ENCODE measurements at regions not wholly inside any gene's neighbourhood (a gene's known extent, or its start where the extent isn't known, plus 50 kb on each side); places are given as distances from the start of the nearest gene placed in this dataset.

- no peak for DNase-seq (ENCODE audit: low spot score)
Measured at GRCh38 chr2:7882296-7882695, 799.6 kb upstream of the ID2 start.

DNA sequence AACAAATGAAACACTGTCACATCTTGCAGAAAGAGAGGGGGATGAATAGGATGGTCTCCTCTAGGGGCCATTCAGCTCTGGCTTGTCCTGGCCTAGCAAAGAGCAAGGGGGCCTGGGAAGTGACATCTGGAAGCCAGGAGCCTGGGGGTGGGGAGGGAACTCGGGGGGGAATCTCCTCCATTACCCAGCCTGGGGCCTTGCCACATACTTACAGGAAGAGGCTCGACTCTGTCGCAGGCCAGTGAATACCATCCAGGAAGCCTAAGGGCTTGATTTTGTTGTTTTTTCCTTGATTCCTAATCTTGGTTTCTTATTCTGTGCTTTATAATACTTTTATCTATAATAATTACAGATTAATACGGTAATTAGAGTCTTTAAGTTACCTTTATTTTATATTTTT lies 797.5 kb upstream of the ID2 start:
- DNase-seq (ENCODE audit: low spot score), result no peak

- no peak for DNase-seq (ENCODE audit: low spot score)
Measured at GRCh38 chr2:7886666-7887065, 795.2 kb upstream of the ID2 start.

- no peak for DNase-seq (ENCODE audit: low spot score)
Measured at GRCh38 chr2:7887441-7887840, 794.4 kb upstream of the ID2 start.

- no peak for DNase-seq (ENCODE audit: low spot score)
Measured at GRCh38 chr2:7888876-7889275, 793.0 kb upstream of the ID2 start.

GRCh38 chr2:7891312-7891711 lies 790.5 kb upstream of the ID2 start:
- DNase-seq (ENCODE audit: low spot score), result no peak

DNA sequence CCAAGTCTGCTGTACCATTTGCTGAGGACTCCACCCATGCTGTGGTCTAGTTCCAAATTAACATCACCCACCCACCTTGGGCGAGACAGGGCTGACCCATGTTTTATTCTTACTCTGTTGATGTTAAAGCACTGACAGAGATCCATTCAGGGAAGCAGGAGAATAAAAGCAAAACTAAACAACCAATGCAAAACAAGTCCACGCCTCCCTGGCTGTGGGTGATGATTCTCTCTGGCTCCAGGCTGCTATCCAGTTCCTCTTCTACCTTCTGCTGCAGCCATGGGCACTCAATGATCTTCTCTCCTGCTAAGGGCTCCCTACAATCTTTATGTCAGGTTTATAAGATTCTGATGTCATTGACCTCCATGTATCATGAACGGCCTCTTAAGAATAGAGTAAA lies 786.6 kb upstream of the ID2 start:
- DNase-seq (ENCODE audit: low spot score), result no peak

- DNase-seq (ENCODE audit: low spot score), result no peak
Measured at GRCh38 chr2:7896940-7897487, 784.8 kb upstream of the ID2 start.

GRCh38 chr2:7899241-7899640 lies 782.6 kb upstream of the ID2 start:
- DNase-seq (ENCODE audit: low spot score), result no peak

GRCh38 chr2:7899923-7900322 lies 781.9 kb upstream of the ID2 start:
- DNase-seq (ENCODE audit: low spot score), result no peak

GRCh38 chr2:7900593-7900992 lies 781.3 kb upstream of the ID2 start:
- DNase-seq (ENCODE audit: low spot score), result no peak

DNA sequence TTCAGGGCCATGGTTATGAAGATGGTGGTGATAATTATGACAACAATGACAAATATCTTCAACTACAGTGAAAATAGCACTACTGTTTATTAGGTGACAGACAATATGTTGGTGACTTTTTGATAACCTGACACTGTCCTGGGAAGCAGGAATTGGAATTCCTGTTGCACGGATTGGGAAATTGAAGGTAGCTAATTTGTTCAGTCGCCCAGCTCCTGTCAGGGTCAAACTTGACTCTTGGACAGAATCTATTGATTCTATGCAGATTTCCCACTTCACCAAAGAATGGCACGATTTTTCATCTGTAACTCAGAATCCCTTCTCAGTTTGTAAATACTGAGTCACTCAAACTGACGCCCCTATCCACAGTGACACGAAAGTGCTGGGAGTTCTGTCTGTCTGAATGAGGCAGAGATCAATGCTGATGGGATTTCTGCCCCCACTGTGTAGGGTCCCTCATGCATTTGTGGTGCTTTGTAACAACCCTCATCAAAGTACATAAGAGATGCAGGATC lies 779.5 kb upstream of the ID2 start:
- no peak for DNase-seq (ENCODE audit: low spot score)

- DNase-seq (ENCODE audit: low spot score), result no peak
Measured at GRCh38 chr2:7904319-7904718, 777.5 kb upstream of the ID2 start.

DNA sequence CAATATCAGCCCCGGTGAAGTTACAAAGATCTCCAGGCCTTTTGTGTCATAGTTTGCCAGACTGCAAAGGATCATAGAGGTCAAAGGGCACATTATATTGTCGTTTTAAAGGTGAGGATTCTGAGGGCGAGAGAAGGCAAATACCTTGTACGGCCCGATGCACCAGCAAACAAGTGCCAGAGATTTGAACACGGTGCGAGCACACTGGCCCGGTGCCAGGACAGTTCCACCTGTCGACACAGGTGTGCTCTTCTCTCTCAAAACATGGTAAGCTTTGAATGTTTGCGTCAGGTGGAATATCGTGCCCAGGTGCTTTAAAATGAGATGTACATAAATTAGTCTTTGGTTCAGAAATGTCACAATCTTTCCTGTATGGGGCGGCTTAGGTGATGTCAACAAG lies 776.1 kb upstream of the ID2 start:
- no peak for DNase-seq (ENCODE audit: low spot score)

DNA sequence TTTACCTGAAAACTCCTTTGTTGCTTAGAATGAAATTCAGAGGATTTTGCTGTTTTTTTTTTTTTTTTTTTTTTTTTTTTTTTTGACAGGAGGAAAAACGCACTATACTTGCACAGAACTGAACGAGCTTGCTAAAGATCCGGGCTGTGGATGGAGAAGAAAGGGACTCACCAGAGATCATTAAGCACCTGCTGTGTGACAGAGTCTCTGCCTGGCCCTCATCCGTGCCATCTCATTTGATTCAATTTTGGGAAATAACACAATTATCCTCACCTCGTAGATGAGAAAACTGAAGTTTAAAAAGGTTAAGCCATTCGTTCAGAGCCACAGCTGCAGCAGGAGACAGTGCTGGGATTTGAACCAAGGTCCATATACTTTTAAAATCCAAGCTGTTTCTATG lies 775.4 kb upstream of the ID2 start:
- no peak for DNase-seq (ENCODE audit: low spot score)

DNA sequence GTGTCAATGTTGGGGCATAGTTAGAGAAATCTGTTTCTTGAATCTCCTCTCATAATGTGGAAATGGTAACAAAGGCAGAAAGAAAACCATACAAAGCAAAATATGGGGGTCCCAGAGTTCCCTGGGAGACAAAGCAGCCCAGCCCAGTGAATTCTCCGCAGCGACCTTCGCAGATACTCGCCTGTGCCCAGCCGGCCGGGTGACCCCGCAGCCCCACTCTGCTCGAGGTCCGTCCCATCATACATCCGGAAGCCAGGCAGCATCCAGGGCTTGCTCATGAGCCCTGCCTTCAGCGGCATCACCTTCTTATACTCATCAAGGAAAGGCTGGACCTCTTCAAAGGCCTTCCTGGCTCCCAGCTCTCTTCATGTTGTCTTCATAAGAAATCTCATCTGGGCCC lies 774.8 kb upstream of the ID2 start:
- DNase-seq (ENCODE audit: low spot score), result no peak

GRCh38 chr2:7910752-7911151 lies 771.1 kb upstream of the ID2 start:
- no peak for DNase-seq (ENCODE audit: low spot score)

DNA sequence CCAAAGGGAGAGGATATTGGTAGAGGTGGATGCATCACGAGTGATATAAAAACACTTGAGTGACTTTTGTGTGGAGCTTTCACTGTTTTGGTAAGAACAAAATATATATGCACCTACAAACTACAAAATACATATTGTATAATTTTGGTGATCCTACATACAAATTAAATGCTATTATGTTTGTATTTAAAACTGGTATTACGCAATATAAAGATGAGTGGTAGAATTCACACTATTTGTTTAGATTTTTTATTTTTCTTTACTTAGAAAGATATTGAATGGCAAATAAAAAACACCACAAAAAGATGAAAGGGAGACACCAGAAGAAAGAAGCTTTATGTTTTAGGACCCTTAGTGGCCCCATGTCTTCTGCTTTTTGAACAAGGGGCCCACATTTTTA lies 770.7 kb upstream of the ID2 start:
- DNase-seq (ENCODE audit: low spot score), result no peak

GRCh38 chr2:7913974-7914373 lies 767.9 kb upstream of the ID2 start:
- DNase-seq (ENCODE audit: low spot score), result no peak

GRCh38 chr2:7915302-7916091 lies 766.4 kb upstream of the ID2 start:
- DNase-seq (ENCODE audit: low spot score), result no peak

DNA sequence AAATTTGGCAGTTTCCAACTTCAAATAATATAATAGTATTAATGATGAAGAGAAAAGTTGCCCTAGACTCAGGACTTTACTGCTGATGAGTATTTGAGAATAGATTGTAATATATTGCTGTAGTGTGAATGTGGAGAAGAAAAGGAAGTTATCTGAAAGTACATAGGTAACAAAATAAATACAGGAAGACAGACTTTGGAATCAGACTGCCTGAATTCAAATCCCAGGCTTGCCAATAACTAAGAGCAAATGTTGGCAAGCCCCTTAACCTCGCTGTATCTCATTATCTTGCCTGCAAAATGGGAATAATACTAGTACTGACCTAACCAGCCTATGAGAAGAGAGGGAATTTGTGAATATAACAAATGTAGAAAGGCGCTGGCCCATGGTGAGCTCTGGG lies 765.2 kb upstream of the ID2 start:
- no peak for DNase-seq (ENCODE audit: low spot score)

DNA sequence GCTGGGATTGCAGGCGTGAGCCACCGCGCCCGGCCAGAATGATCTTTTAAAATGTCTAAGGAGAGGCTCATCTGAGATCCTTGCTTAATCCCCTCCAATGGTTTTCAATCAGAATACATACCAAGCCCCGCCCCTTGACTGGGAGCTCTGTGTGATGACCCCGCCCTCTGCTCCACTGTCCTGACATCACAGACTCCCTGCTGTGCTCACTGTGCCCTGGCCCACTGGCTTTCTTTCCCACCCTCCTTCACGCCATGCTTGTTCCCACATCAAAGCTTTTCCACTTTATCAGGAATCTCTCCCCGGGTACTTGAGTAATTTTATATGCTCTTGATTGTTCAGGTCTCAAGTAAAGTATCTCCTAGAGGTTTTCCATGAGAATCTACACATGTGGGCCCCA lies 762.3 kb upstream of the ID2 start:
- DNase-seq (ENCODE audit: low spot score), result no peak

- no peak for DNase-seq (ENCODE audit: low spot score)
Measured at GRCh38 chr2:7924023-7924762, 757.7 kb upstream of the ID2 start.

Data from HT-29 (cell line).